Lower lobe of right lung (tissue), 2 donors: ENCODE measurements at regions not wholly inside any gene's neighbourhood (a gene's known extent, or its start where the extent isn't known, plus 50 kb on each side); places are given as distances from the start of the nearest gene placed in this dataset.

Source experiments
- ATAC-seq, 2 donors: fragments of 200-7000 bp; cut with Tn5 transposase; one replicate each; pipeline ENCODE4 v1.9.1; 2020 to 2022; ENCODE audit warnings: mild to moderate bottlenecking in 2 of 2, moderate library complexity in 2 of 2
- DNase-seq: peaks from one replicate; pipeline ENCODE4 v3.0.0-alpha.2; 2020
- H3K27ac ChIP-seq: fragments of 200-600 bp; one replicate; pipeline ENCODE4 v1.8.0; 2022
- H3K27me3 ChIP-seq: fragments of 200-600 bp; one replicate; pipeline ENCODE4 v1.8.0; 2022; ENCODE audit warnings: low read depth
- H3K36me3 ChIP-seq: fragments of 200-600 bp; one replicate; pipeline ENCODE4 v1.8.0; 2022; ENCODE audit warnings: mild to moderate bottlenecking
- H3K4me1 ChIP-seq: fragments of 200-600 bp; one replicate; pipeline ENCODE4 v1.8.0; 2022
- H3K4me3 ChIP-seq: fragments of 200-600 bp; one replicate; pipeline ENCODE4 v1.8.0; 2022; ENCODE audit warnings: mild to moderate bottlenecking
- H3K9me3 ChIP-seq: fragments of 200-600 bp; one replicate; pipeline ENCODE4 v1.8.0; 2022
- CTCF ChIP-seq: fragments of 200-600 bp; IDR thresholded peaks from one replicate; pipeline ENCODE4 v1.8.0; 2022; ENCODE audit warnings: antibody characterized with exemption, mild to moderate bottlenecking
- intact Hi-C: fragments of 100-400 bp; cut with DNase I; formaldehyde crosslinking; loops from one replicate; pipeline ENCODE4 v1.11.0; 2022
- donor health status: DM: no; HTN: yes; CAD: no; lungs with severe emphysema.

DNA sequence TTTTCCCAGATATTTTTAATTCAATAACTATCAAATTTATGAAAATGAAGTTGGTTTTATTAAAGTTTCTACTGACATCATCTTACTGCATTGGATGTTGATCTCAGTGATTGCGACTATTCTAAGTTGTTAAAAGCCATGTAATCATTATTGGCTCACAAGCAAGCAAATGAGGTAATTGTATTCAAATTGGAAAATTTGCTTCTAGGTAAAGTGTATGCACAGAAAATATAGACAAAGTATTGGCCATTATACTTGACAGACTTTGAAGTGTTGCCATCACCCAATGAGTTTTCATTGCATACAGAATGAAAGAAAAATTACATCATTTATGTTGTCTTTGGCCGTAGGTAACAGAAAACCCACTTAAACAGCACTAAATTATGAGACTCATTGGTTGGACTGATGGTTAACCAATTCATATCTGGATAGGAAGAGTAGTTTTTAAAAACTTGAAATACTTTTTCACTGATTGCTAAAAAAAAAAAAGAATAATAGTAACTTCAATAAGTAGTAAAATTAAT is 299.2 kb downstream of the USP25 start:
- TF ChIP-seq CTCF: no peak
- ATAC-seq (no peak), DNase-seq (no peak)
- no peaks in the 10 kb centered on the region for H3K27me3 ChIP-seq
- H3K27ac ChIP-seq: no peak overlapping the region
- no peaks in the 10 kb centered on the region for H3K4me1 ChIP-seq
- no peaks in the 10 kb centered on the region for H3K36me3 ChIP-seq
- H3K4me3 ChIP-seq: no peak overlapping the region
- intact Hi-C loops: no loop called here
- H3K9me3 ChIP-seq: no peaks in the 10 kb centered on the region

GRCh38 chr21:16033193-16033592 is 303.4 kb downstream of the USP25 start:
- intact Hi-C loops: no loop called here
- no peak overlapping the region for H3K4me3 ChIP-seq
- no peak for TF ChIP-seq CTCF
- H3K27ac ChIP-seq: no peak overlapping the region
- H3K36me3 ChIP-seq: no peaks in the 10 kb centered on the region
- H3K27me3 ChIP-seq: no peaks in the 10 kb centered on the region
- H3K9me3 ChIP-seq: no peaks in the 10 kb centered on the region
- DNase-seq (no peak), ATAC-seq (no peak)
- H3K4me1 ChIP-seq: no peaks in the 10 kb centered on the region

- H3K9me3 ChIP-seq: no peaks in the 10 kb centered on the region
Measured at GRCh38 chr21:16034446-16035190, 304.8 kb downstream of the USP25 start.

DNA sequence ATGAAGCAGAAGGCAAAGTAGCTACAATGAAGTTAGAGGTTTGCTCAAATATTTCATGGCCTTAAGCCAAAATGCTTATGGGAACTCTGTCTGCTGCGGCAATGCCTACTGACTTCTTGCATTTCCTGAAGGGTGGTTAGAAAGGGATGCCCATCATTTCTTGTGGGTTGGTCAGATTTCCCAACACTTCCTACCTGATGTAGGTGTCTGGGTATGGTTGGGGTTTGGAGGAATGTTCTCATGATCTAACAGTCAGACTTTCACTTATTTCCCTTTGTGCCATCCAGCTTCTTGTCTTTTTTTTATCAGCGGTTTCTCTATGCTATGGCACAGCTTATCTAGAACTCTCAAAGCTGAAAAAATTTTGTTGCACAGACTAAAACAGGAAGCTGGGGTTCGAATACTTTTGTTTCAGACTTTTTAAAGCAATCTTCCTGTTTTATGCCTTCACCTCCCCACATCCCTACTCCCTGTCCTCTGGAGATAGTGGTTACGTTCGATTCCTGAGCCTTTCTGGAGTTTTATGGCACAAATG is 307.7 kb downstream of the USP25 start:
- no peaks in the 10 kb centered on the region for H3K27me3 ChIP-seq
- intact Hi-C loops: no loop called here
- no peak for TF ChIP-seq CTCF
- no peak overlapping the region for H3K27ac ChIP-seq
- ATAC-seq (no peak), DNase-seq (no peak)
- H3K36me3 ChIP-seq: no peaks in the 10 kb centered on the region
- no peak overlapping the region for H3K4me3 ChIP-seq
- H3K4me1 ChIP-seq: no peaks in the 10 kb centered on the region
- no peaks in the 10 kb centered on the region for H3K9me3 ChIP-seq

More at GRCh38 chr21:16034446-16035190, 304.8 kb downstream of the USP25 start:
- H3K4me1 ChIP-seq: no peaks in the 10 kb centered on the region
- intact Hi-C loops: no loop called here
- ATAC-seq (no peak), DNase-seq (no peak)
- H3K36me3 ChIP-seq: no peaks in the 10 kb centered on the region
- H3K4me3 ChIP-seq: no peak overlapping the region
- no peak overlapping the region for H3K27ac ChIP-seq
- no peak for TF ChIP-seq CTCF
- H3K27me3 ChIP-seq: no peaks in the 10 kb centered on the region

DNA sequence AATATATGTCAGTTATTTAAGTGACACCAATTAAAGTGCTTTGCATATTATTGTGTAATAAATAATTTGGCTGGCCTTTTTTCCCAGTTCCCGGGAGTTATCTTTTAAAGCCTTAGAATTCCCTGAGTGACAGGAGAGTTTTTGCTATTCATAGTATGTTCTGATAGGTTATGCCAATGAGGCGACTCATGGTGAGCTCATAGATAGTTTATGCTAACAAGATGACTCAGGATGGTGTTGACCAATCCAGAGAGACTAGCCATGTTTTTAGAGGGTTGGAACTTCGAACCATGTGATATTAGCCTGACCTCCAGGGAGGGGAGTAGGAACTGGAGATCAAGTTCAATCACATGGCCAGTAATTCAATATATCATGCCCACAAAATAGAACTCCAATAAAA is 310.8 kb downstream of the USP25 start:
- TF ChIP-seq CTCF: no peak
- DNase-seq (no peak), ATAC-seq (no peak)
- H3K27me3 ChIP-seq: no peaks in the 10 kb centered on the region
- no peaks in the 10 kb centered on the region for H3K9me3 ChIP-seq
- H3K27ac ChIP-seq: no peak overlapping the region
- H3K4me3 ChIP-seq: no peak overlapping the region
- H3K36me3 ChIP-seq: no peaks in the 10 kb centered on the region
- no peaks in the 10 kb centered on the region for H3K4me1 ChIP-seq
- intact Hi-C loops: no loop called here
